A549 (cell line): ENCODE measurements at regions not wholly inside any gene's neighbourhood (a gene's known extent, or its start where the extent isn't known, plus 50 kb on each side); places are given as distances from the start of the nearest gene placed in this dataset.

Experiments
- ATAC-seq, 2 experiments: fragments of 200-7000 bp in 1 of 2; fragments of >200 bp in 1 of 2; cut with Nextera tagmentation in 1 of 2; cut with Tn5 transposase in 1 of 2; 3 replicates each; pipeline versions ENCODE4 v1.8.0 to v1.9.1; 2018 to 2020; ENCODE audit warnings: mild to moderate bottlenecking in 1 of 2, moderate library complexity in 1 of 2
- CTCF ChIA-PET: fragments of 300-600 bp; sonication (Branson Sonifier 250); formaldehyde crosslinking; extraction: SDS; loops from one replicate; lab custom pipeline; 2021; ENCODE audit warnings: antibody characterized with exemption, inconsistent platforms; lab: Yijun Ruan, JAX
- POLR2A ChIA-PET: fragments of 350-600 bp; formaldehyde crosslinking; extraction: SDS; loops from one replicate; lab custom pipeline; 2021; ENCODE audit warnings: antibody characterized with exemption, inconsistent platforms; lab: Yijun Ruan, JAX
- DNase-seq, 2 experiments: peaks; one replicate each; pipeline versions ENCODE4 v3.0.0 to v3.0.0-alpha.2; 2011 to 2016; ENCODE audit warnings: low read depth in 1 of 2, low spot score in 1 of 2
- FAIRE-seq: peaks from 2 replicates; lab custom pipeline; 2011; peaks lifted over from hg19 to GRCh38; lab: Jason Lieb, UNC
- H3K27ac ChIP-seq, 2 experiments: fragments of >200 bp; sonication (Bioruptor Twin); formaldehyde crosslinking; 3 replicates each; pipeline ENCODE4 v1.5.1; 2016 to 2017
- H3K4me1 ChIP-seq: fragments of >200 bp; sonication (Bioruptor Twin); formaldehyde crosslinking; 3 replicates; pipeline ENCODE4 v1.6.1; 2016
- H3K4me2 ChIP-seq: fragments of >200 bp; sonication (Bioruptor Twin); formaldehyde crosslinking; 3 replicates; pipeline ENCODE4 v1.6.1; 2016
- H3K4me3 ChIP-seq: fragments of >200 bp; sonication (Bioruptor Twin); formaldehyde crosslinking; 3 replicates; pipeline ENCODE4 v1.5.1; 2016
- H3K9me3 ChIP-seq: fragments of >200 bp; sonication (Bioruptor Twin); formaldehyde crosslinking; 3 replicates; pipeline ENCODE4 v1.6.1; 2016
- BCL3 ChIP-seq: fragments of >200 bp; sonication (Bioruptor Twin); formaldehyde crosslinking; IDR thresholded peaks from 3 replicates; pipeline ENCODE4 v1.6.1; 2016
- BHLHE40 ChIP-seq: IDR thresholded peaks from 2 replicates; pipeline ENCODE4 v1.6.1; 2012; ENCODE audit warnings: low read depth, low read length, inconsistent platforms
- CBX2 ChIP-seq: fragments of 200-600 bp; sonication (generic); IDR thresholded peaks from 2 replicates; pipeline ENCODE4 v1.6.1; 2016; ENCODE audit warnings: low read depth, mild to moderate bottlenecking, borderline replicate concordance
- CBX8 ChIP-seq: fragments of 200-600 bp; sonication (generic); IDR thresholded peaks from 2 replicates; pipeline ENCODE4 v1.6.1; 2016
- CEBPB ChIP-seq, 2 experiments: fragments of >200 bp in 1 of 2; sonication (Bioruptor Twin) in 1 of 2; formaldehyde crosslinking in 1 of 2; IDR thresholded peaks; 2 replicates each; pipeline ENCODE4 v1.6.1; 2012 to 2016
- CHD4 ChIP-seq: fragments of 200-600 bp; sonication (generic); IDR thresholded peaks from 2 replicates; pipeline ENCODE4 v1.6.1; 2016; ENCODE audit warnings: antibody characterized with exemption, mild to moderate bottlenecking, borderline replicate concordance
- EHMT2 ChIP-seq: fragments of 200-600 bp; sonication (generic); IDR thresholded peaks from 2 replicates; pipeline ENCODE4 v1.6.1; 2016; ENCODE audit warnings: antibody characterized with exemption, low read depth, mild to moderate bottlenecking, moderate library complexity
- ELK1 ChIP-seq: fragments of 150-350 bp; IDR thresholded peaks from 2 replicates; pipeline ENCODE4 v1.6.1; 2014; ENCODE audit warnings: low read depth, mild to moderate bottlenecking, low read length
- EP300 ChIP-seq, 2 experiments: fragments of >200 bp; sonication (Bioruptor Twin); formaldehyde crosslinking; IDR thresholded peaks; 2 replicates in 1 of 2; 3 replicates in 1 of 2; pipeline ENCODE4 v1.6.1; 2016 to 2017
- ESRRA ChIP-seq: fragments of 150-350 bp; IDR thresholded peaks from 2 replicates; pipeline ENCODE4 v1.6.1; 2014; ENCODE audit warnings: mild to moderate bottlenecking, low read length, borderline replicate concordance
- HDAC2 ChIP-seq: fragments of 200-600 bp; sonication (generic); IDR thresholded peaks from 2 replicates; pipeline ENCODE4 v1.6.1; 2016
- HEYL ChIP-seq: fragments of 250-450 bp; sonication (Bioruptor Pico); IDR thresholded peaks from 2 replicates; pipeline ENCODE4 v1.8.0; 2021; ENCODE audit warnings: mild to moderate bottlenecking, moderate library complexity
- HOXA7 ChIP-seq: fragments of 250-450 bp; sonication (Bioruptor Pico); IDR thresholded peaks from 2 replicates; pipeline ENCODE4 v1.5.0; 2020; ENCODE audit warnings: mild to moderate bottlenecking, moderate library complexity
- HOXB5 ChIP-seq: fragments of 250-450 bp; sonication (Bioruptor Pico); IDR thresholded peaks from 2 replicates; pipeline ENCODE4 v1.5.0; 2020; ENCODE audit warnings: mild to moderate bottlenecking, moderate library complexity
- KDM5A ChIP-seq: fragments of 200-600 bp; sonication (generic); IDR thresholded peaks from 2 replicates; pipeline ENCODE4 v1.6.1; 2016; ENCODE audit warnings: antibody characterized with exemption, mild to moderate bottlenecking
- MAFK ChIP-seq: fragments of 450-650 bp; IDR thresholded peaks from 2 replicates; pipeline ENCODE4 v1.6.1; 2014; ENCODE audit not compliant: partially characterized antibody
- MAX ChIP-seq: IDR thresholded peaks from 2 replicates; pipeline ENCODE4 v1.6.1; 2012
- MYC ChIP-seq: IDR thresholded peaks from 2 replicates; pipeline ENCODE4 v1.6.1; 2012; ENCODE audit warnings: mild to moderate bottlenecking, inconsistent platforms, low read length, improper control_type of control experiment, borderline replicate concordance
- NPAS2 ChIP-seq: fragments of 250-450 bp; sonication (Bioruptor Pico); IDR thresholded peaks from 2 replicates; pipeline ENCODE4 v1.8.0; 2022; ENCODE audit warnings: mild to moderate bottlenecking, moderate library complexity, borderline replicate concordance
- PHF8 ChIP-seq: fragments of 200-600 bp; sonication (generic); IDR thresholded peaks from 2 replicates; pipeline ENCODE4 v1.6.1; 2016; ENCODE audit warnings: low read depth, mild to moderate bottlenecking, antibody characterized with exemption, moderate library complexity, borderline replicate concordance
- RAD21 ChIP-seq, 2 experiments: fragments of >200 bp in 1 of 2; sonication (Bioruptor Twin) in 1 of 2; formaldehyde crosslinking in 1 of 2; IDR thresholded peaks in 1 of 2; conservative IDR thresholded peaks in 1 of 2; 2 replicates in 1 of 2; 3 replicates in 1 of 2; pipeline ENCODE4 v1.6.1; 2012 to 2018; ENCODE audit warnings: inconsistent platforms in 1 of 2
- RFX5 ChIP-seq: fragments of 450-650 bp; IDR thresholded peaks from 2 replicates; pipeline ENCODE4 v1.7.1; 2014; ENCODE audit warnings: antibody characterized with exemption, mild to moderate bottlenecking, moderate library complexity
- RNF2 ChIP-seq: fragments of 200-600 bp; sonication (generic); IDR thresholded peaks from 2 replicates; pipeline ENCODE4 v1.6.1; 2016; ENCODE audit warnings: low read depth, mild to moderate bottlenecking, antibody characterized with exemption, moderate library complexity, borderline replicate concordance
- TP53 ChIP-seq: fragments of 250-450 bp; sonication (Bioruptor Pico); IDR thresholded peaks from 2 replicates; pipeline ENCODE4 v1.5.0; 2021; ENCODE audit warnings: mild to moderate bottlenecking, moderate library complexity
- ZSCAN20 ChIP-seq: fragments of 250-450 bp; sonication (Bioruptor Pico); IDR thresholded peaks from 2 replicates; pipeline ENCODE4 v1.8.0; 2022; ENCODE audit warnings: mild to moderate bottlenecking, moderate library complexity
- WGBS: methylation state at CpG from one replicate; pipeline ENCODE4 v1.1.6; 2017; ENCODE audit errors: missing lambda C conversion rate; 5-methylcytosine and 5-hydroxymethylcytosine counted together
- TF ChIP-seq, protein P1 (sequence below): fragments of >200 bp; sonication (Bioruptor Twin); formaldehyde crosslinking; IDR thresholded peaks from 2 replicates; pipeline ENCODE4 v1.6.1; 2016
- TF ChIP-seq, protein P2 (sequence below): IDR thresholded peaks from 2 replicates; pipeline ENCODE4 v1.6.1; 2012; ENCODE audit warnings: low read depth, borderline replicate concordance

- H3K4me1 ChIP-seq = 0 out of 3 replicates have a peak, but pooled peaks cover 5% of the 10 kb centered on the region
- no peak overlapping the region for H3K27ac ChIP-seq
- TF ChIP-seq MYC = no peak
- TF ChIP-seq HEYL (CRISPR knock-in tag) = no peak
- no peak for TF ChIP-seq HOXA7 (CRISPR knock-in tag)
- no peak for TF ChIP-seq NPAS2 (CRISPR knock-in tag)
- TF ChIP-seq, protein P1, sequence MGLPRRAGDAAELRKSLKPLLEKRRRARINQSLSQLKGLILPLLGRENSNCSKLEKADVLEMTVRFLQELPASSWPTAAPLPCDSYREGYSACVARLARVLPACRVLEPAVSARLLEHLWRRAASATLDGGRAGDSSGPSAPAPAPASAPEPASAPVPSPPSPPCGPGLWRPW = no peak
- TF ChIP-seq CBX8 = no peak
- TF ChIP-seq ESRRA = no peak
- TF ChIP-seq HDAC2 = no peak
- TF ChIP-seq RNF2 = no peak
- TF ChIP-seq MAFK = no peak
- no peak for TF ChIP-seq ELK1
- no peak for TF ChIP-seq RFX5
- TF ChIP-seq HOXB5 (CRISPR knock-in tag) = no peak
- ATAC-seq (no peak), FAIRE-seq (no peak), DNase-seq (no peak)
- WGBS = 6% methylated on average over 3 of the region's 3 CpGs
- H3K4me3 ChIP-seq = no peak overlapping the region
- H3K9me3 ChIP-seq = no peaks in the 10 kb centered on the region
- ChIA-PET POLR2A (no interaction called here), CTCF (no interaction called here)
- no peak overlapping the region for H3K4me2 ChIP-seq
These were observed 139.5 kb upstream of the RGMA start for GRCh38 chr15:93228546-93228945.

DNA sequence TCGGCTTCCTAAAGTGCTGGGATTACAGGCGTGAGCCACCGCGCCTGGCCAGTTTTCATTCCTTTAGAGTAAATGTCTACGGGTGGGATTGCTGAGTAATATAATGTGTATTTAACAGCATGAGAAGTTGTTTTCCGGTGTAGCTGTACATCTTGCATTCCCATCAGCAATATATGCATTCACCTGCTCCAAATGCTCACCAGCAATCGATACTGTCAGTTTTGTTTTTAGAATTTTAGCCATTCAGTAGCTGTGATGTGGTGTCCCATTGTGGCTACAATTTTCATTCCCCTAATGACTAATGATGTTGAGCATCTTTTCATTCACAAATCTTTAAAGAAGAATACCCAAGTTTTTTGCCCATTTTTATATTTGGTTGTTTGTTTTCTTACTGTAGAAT is 134.8 kb upstream of the RGMA start:
- Histone ChIP-seq H3K4me3 (no peak overlapping the region), H3K4me1 (no peaks in the 10 kb centered on the region), H3K4me2 (no peak overlapping the region), H3K27ac (no peak overlapping the region), H3K9me3 (no peaks in the 10 kb centered on the region)
- WGBS = 50% methylated on average over 7 of the region's 7 CpGs
- ChIA-PET POLR2A (no interaction called here), CTCF (interaction anchor here (0.6 kb wide), 1 partner anchor 141 kb away, joined by 3 read pairs; no protein-coding TSS in a partner anchor)
- DNase-seq = no peak
- TF ChIP-seq EHMT2 (no peak), KDM5A (no peak), PHF8 (no peak), CHD4 (no peak)
- no peak for FAIRE-seq
- ATAC-seq = no peak

DNA sequence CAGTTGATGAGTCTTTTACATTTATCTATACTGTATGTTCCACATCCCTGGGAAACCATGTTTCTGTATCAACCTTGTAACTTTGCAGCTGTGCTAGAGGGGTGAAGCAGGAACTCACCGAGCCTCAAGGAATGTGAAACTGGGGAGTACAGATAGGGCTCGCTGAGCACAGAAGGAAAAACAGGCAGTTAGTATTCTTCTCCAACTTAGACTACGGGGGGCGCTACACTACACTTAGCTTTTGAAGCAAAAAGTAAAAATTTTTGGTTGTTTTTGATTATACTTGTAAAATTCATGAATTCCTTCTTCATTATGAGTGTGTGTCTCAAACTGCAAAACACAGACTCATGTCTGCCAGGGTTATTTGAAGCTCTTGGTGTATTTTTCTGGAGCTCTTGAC is 132.7 kb upstream of the RGMA start:
- TF ChIP-seq ZSCAN20 (CRISPR knock-in tag) (no peak), MAX (no peak), EP300 (IDR thresholded peaks at IDR 0.05) (no peak), NPAS2 (CRISPR knock-in tag) (no peak), ELK1 (no peak), CEBPB (IDR thresholded peaks at IDR 0.05) (no peak), ESRRA (no peak), RAD21 (conservative IDR thresholded peaks at IDR 0.05 in 1 of 2, IDR thresholded peaks at IDR 0.05 in 1 of 2) (no peak), TP53 (CRISPR knock-in tag) (no peak), CBX2 (no peak), BCL3 (no peak), HOXA7 (CRISPR knock-in tag) (no peak), BHLHE40 (no peak), RNF2 (no peak)
- TF ChIP-seq, protein P2, sequence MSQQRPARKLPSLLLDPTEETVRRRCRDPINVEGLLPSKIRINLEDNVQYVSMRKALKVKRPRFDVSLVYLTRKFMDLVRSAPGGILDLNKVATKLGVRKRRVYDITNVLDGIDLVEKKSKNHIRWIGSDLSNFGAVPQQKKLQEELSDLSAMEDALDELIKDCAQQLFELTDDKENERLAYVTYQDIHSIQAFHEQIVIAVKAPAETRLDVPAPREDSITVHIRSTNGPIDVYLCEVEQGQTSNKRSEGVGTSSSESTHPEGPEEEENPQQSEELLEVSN = no peak
- TF ChIP-seq, all 56 proteins: peak for 0
- Histone ChIP-seq H3K9me3 (no peaks in the 10 kb centered on the region), H3K4me2 (no peak overlapping the region), H3K4me3 (no peak overlapping the region), H3K27ac (no peak overlapping the region), H3K4me1 (no peaks in the 10 kb centered on the region)
- WGBS = 4% methylated on average over 4 of the region's 4 CpGs
- POLR2A ChIA-PET = no interaction called here
- FAIRE-seq (peak; percentile 56), ATAC-seq (no peak), DNase-seq (no peak)
- CTCF ChIA-PET = interaction anchor here (0.8 kb wide), 1 partner anchor 31 kb away, joined by 4 read pairs; no protein-coding TSS in a partner anchor
